HG03520 (cell line): ENCODE measurements at regions not wholly inside any gene's neighbourhood (a gene's known extent, or its start where the extent isn't known, plus 50 kb on each side); places are given as distances from the start of the nearest gene placed in this dataset.

Experiments
- ATAC-seq: cut with Tn5 transposase; IDR thresholded peaks from one replicate; pipeline ENCODE4 v1.9.1; 2021; ENCODE audit warnings: mild to moderate bottlenecking, moderate library complexity; ENCODE audit not compliant: unreplicated experiment

DNA sequence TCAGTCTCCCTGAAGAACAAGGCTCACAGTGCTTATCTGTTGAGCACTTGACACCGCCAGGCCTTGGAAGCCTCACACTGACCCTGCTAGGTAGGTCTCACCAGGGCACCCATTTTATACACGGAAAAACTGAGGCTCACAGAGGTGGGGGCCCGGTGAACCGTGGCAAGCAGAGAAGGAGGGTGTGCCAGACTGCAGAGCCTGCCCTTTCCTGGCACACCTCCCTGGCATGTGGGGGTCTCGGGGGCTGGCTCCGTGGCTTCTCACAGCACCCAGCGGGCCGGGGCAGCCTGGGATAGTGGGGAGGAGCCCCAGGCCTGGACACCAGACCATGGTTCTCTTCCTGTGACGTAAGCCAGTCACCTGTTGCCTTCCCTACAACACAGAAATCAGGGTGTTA, 53.7 kb upstream of the IER5L start:
- no peak for ATAC-seq

DNA sequence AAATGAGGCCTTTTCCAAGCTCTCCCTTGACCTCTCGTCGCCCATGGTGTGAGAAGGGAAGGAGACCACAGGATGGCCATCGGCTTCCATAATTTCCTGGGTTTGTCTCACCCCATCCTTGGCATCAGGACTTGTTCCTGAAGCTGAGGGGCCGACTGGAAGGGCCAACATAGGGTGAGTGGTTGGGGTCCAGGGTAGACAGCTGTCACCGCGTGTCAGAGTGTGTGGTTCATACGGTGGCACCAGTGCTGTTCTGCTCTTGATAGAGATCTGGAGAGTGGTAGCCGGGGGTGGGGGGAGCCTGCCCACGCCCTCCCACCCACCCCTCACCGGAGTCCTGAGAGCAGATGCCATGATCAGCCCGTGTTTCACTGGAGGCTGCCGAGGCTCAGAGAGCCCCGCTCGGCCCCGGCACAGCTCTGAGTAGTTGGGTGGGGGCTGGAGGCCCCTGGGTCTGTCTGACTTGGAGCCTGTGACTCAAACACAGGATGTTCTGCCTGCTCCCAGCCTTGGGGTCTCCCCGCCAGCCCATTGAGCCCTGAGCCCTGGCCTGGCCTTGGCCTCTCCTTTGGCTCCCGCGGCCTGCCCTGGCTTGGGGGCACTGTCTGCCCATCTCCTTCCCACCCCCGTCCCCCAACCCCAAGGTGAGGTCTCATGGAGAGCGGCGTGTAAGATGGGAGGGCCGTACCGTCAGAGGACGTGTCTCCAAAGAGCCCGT, 53.1 kb upstream of the IER5L start:
- no peak for ATAC-seq

DNA sequence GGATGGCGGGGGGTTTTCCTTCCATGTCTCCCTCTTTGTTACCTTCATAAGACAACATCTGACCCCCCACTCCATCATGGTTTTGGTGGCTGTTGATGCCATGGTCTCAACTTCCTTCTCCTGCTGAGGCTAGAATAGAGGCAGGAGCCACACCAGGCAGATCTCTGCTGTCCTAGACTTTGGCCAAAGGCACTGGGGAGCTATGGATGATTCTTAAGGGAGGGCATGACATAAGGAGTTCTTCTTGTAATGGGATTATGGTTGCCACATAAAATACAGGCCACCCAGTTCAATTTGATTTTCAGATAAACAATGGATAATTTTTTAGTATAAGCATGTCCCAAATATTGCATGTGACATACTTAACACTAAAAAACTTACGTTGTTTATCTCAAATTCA, 52.2 kb upstream of the IER5L start:
- no peak for ATAC-seq
